ENCODE measurements at regions not wholly inside any gene's neighbourhood (a gene's known extent, or its start where the extent isn't known, plus 50 kb on each side); places are given as distances from the start of the nearest gene placed in this dataset.

DNA sequence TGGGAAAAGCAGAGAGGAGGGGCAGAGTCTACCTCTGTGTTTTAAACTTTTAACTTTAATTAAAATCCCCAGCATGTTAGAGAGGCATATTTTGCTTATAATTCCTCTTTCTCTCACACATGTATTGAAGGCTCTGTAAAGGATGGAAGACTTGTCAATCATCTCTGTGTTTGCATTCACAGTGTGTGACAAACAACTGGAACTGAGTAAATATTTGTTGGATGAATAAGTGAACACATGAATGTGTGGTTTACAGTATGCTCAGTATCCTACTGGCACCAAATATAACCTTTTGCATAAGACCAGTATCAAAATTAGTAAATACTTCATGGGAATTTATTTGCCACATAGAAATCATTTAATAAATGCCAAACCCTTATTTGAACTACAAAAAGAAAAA lies 829.0 kb downstream of the GRID1 start:
- no peak for DNase-seq (ENCODE audit: insufficient read length)
- TF ChIP-seq POLR2AphosphoS5 (IDR thresholded peaks at IDR 0.05; ENCODE audit: low read depth, low read length) (no peak), POLR2A (IDR thresholded peaks at IDR 0.05; ENCODE audit: low read depth, low read length) (no peak), TAF1 (IDR thresholded peaks at IDR 0.05; ENCODE audit: borderline replicate concordance, low read depth, low read length) (no peak)
- FAIRE-seq = no peak

DNA sequence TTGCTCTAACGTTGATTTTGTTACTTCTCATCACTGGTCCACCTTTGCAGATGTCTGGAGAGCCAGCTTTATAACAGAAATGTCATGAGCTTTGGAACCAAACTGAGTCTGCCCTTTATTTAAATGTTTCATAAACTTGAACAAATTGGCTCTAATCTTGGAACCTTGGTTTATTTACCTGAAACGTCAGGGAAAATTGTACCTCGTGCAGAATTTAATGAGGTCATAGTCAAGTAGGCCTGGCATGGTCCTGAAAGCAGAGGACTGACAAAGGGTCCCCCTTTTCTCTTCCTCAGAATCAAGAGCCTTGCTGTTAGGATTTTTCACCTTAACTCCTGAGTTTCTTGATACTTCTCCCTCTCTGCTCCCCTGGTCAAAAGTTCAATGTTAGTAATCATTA lies 828.0 kb downstream of the GRID1 start:
- FAIRE-seq (no peak), DNase-seq (ENCODE audit: insufficient read length) (no peak)
- TF ChIP-seq POLR2A (IDR thresholded peaks at IDR 0.05; ENCODE audit: low read depth, low read length) (no peak), TAF1 (IDR thresholded peaks at IDR 0.05; ENCODE audit: borderline replicate concordance, low read depth, low read length) (no peak), POLR2AphosphoS5 (IDR thresholded peaks at IDR 0.05; ENCODE audit: low read depth, low read length) (no peak)

DNA sequence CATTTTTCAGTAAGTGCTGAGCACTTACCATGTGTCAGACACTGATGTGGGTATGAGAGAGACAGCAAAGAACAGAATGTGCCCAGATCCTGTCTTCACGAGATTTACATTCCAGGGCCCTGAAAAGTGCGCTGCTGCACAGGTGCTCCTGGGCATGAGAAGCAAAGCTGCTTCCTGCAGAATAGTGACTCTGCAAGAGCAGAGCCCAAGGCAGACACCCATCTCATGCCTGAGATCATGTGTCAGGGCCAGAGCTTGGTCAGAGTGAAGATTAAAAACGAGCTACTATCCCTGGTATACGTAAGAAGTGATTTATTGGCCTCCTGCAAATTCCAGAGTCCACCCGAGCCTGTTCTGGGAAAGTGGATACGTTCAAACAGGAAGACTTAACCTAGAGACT lies 824.4 kb downstream of the GRID1 start:
- no peak for TF ChIP-seq POLR2AphosphoS5 (IDR thresholded peaks at IDR 0.05; ENCODE audit: low read depth, low read length)
- no peak for TF ChIP-seq TAF1 (IDR thresholded peaks at IDR 0.05; ENCODE audit: borderline replicate concordance, low read depth, low read length)
- no peak for TF ChIP-seq POLR2A (IDR thresholded peaks at IDR 0.05; ENCODE audit: low read depth, low read length)
- DNase-seq (ENCODE audit: insufficient read length) (no peak), FAIRE-seq (no peak)

DNA sequence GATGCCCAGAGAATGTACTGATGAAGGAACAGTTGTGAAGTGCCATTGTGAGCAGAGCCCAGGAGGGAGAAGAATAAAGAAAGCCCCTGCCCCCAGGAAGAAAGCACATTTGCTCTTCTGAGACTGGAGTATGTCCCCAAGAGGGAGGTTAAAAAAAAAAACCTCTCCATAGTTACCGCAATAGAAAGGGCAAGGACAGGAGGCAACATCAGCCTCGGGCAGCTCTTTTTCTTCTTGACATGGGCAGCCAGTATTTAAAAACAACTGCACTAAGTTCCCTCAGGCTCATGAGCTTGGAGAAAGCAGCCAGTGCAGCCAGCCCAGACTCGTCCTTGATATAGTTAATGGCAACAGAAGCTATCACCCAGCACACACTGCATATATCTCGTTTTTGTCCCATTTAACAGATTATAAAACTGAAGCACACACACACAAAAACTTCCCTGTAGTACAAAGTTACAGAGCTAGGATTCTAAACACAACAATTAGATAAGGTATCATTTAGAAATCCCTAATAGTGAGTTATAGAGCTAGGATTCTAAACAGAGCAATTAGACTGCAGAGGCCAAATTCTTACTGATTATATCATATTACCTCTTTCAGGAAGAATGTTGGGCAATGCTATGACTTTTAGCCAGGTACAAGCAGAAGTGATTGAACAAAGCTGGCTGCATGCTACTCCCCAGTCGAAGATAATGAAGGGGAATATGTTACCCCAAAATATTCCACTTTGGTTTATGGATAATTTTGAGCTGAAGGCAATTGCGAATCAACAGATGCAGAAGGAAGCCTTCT lies 823.5 kb downstream of the GRID1 start:
- DNase-seq (ENCODE audit: insufficient read length) (no peak), FAIRE-seq (no peak)
- TF ChIP-seq POLR2A (IDR thresholded peaks at IDR 0.05; ENCODE audit: low read depth, low read length) = no peak
- no peak for TF ChIP-seq POLR2AphosphoS5 (IDR thresholded peaks at IDR 0.05; ENCODE audit: low read depth, low read length)
- no peak for TF ChIP-seq TAF1 (IDR thresholded peaks at IDR 0.05; ENCODE audit: borderline replicate concordance, low read depth, low read length)

DNA sequence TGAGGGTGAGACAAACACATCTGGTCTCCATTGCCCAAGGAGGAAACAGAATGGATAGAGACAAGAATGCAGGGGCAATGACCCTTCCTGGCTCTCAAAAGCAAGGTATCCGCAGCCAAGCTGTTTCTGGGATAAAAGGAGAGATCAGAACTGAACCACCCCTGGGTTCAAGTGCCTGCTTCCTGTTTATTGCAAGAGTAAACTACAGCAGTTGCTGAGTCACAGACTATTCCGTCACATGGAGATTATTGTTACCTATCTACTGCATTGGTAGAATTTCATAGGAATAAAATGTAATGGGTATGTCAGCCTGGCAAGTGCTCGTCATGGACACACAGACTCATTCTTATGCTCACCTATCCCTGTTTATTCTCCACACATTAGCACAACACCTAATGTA lies 821.6 kb downstream of the GRID1 start:
- TF ChIP-seq TAF1 (IDR thresholded peaks at IDR 0.05; ENCODE audit: borderline replicate concordance, low read depth, low read length) = no peak
- TF ChIP-seq POLR2AphosphoS5 (IDR thresholded peaks at IDR 0.05; ENCODE audit: low read depth, low read length) = no peak
- no peak for TF ChIP-seq POLR2A (IDR thresholded peaks at IDR 0.05; ENCODE audit: low read depth, low read length)
- DNase-seq (ENCODE audit: insufficient read length) (no peak), FAIRE-seq (no peak)

DNA sequence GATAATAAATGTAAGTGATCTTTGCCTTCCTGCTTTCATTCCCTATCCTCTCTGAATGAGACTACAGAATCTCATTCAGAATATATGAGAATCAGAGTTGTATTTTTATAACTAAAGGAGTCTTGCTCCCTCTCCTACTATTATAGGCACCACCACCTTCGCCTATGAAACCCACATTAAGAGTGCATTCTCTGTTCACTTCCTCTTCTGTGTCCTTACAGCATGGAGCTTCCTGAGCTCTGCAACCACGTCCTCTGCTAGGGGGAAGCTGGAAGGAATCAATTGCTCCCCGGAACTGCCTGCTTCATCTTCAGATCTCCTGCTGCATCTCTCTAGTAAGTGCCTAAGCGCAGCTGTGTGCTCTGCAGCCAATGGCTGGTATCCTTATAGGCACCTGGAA lies 820.7 kb downstream of the GRID1 start:
- FAIRE-seq (no peak), DNase-seq (ENCODE audit: insufficient read length) (no peak)
- TF ChIP-seq TAF1 (IDR thresholded peaks at IDR 0.05; ENCODE audit: borderline replicate concordance, low read depth, low read length) = no peak
- no peak for TF ChIP-seq POLR2A (IDR thresholded peaks at IDR 0.05; ENCODE audit: low read depth, low read length)
- TF ChIP-seq POLR2AphosphoS5 (IDR thresholded peaks at IDR 0.05; ENCODE audit: low read depth, low read length) = no peak

DNA sequence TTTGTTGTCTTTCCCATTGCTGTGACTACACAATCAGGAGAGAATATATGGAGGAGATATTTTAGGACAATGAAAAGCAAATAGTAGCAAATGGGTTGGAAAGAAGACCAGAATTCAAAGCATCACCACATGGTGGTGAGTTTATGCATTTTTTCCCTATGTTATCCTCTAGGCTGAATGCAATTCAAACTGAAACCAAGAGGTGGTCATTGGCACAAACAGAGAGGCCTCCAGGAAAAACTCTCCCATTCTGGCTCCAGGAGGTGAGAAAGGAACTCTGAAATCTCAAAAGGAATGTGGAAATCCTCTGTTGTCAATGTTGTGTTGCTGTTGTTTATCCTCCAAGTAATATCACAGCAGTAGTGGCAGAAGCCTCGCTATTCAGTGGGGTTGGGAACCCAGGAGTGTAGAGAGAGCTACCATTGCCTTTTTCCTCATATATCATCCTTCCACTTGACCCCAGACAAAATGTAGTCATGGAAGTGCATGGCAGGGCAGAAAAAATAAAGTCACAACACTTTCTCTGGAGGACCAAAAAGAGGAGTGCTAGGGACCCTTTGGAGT lies 819.1 kb downstream of the GRID1 start:
- FAIRE-seq = no peak
- no peak for TF ChIP-seq POLR2AphosphoS5 (IDR thresholded peaks at IDR 0.05; ENCODE audit: low read depth, low read length)
- TF ChIP-seq POLR2A (IDR thresholded peaks at IDR 0.05; ENCODE audit: low read depth, low read length) = no peak
- TF ChIP-seq TAF1 (IDR thresholded peaks at IDR 0.05; ENCODE audit: borderline replicate concordance, low read depth, low read length) = no peak

DNA sequence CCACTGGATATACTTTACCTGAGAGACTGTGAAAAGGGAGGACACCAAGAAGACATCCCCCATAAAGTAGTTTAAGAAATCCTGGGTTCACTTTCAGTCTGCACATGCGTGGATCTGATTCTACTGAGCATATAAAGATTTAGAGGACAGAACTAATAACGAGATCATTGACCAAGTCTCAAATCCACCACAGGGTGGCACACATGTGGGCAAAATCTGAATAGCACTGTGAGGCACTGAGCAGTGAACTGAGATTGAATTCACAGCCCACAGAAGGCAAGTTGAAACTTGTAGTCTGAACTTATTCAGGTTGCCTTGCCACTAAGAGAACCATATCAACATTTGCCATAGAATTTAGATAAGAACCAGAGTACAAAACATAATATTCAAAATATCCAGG lies 818.6 kb downstream of the GRID1 start:
- DNase-seq (ENCODE audit: insufficient read length) = no peak
- FAIRE-seq = no peak
- TF ChIP-seq POLR2AphosphoS5 (IDR thresholded peaks at IDR 0.05; ENCODE audit: low read depth, low read length) (no peak), TAF1 (IDR thresholded peaks at IDR 0.05; ENCODE audit: borderline replicate concordance, low read depth, low read length) (no peak), POLR2A (IDR thresholded peaks at IDR 0.05; ENCODE audit: low read depth, low read length) (no peak)

More for the DNA sequence above, 819.1 kb downstream of the GRID1 start:
- DNase-seq (ENCODE audit: insufficient read length) = no peak

Measured in GM12892 (cell line).